Pancreas (tissue), 10 donors: ENCODE measurements at regions not wholly inside any gene's neighbourhood (a gene's known extent, or its start where the extent isn't known, plus 50 kb on each side); places are given as distances from the start of the nearest gene placed in this dataset.
A peak's percentile ranks its signal among the peaks of the same experiment; 100 is the strongest.

Experiments used
- ATAC-seq, 4 donors: fragments of 200-7000 bp; cut with Tn5 transposase; one replicate each; pipeline versions ENCODE4 v1.8.0 to v1.9.1; 2020; ENCODE audit warnings: mild to moderate bottlenecking in 4 of 4, moderate library complexity in 4 of 4
- DNase-seq, 6 donors: peaks; one replicate each; pipeline ENCODE4 v3.0.0-alpha.2; 2020
- FAIRE-seq: peaks from 2 replicates; lab custom pipeline; 2012; peaks lifted over from hg19 to GRCh38; lab: Jason Lieb, UNC
- H3K27ac ChIP-seq, 4 donors: fragments of 200-600 bp; sonication (generic); 1 replicate in 3 of 4; 2 replicates in 1 of 4; pipeline versions ENCODE4 v1.5.0 to v1.8.0; 2020
- H3K27me3 ChIP-seq, 4 donors: fragments of 200-600 bp; one replicate each; pipeline ENCODE4 v1.8.0; 2021
- H3K36me3 ChIP-seq, 3 donors: fragments of 200-600 bp; sonication (generic) in 1 of 3; one replicate each; pipeline versions ENCODE4 v1.5.0 to v1.8.0; 2020 to 2021
- H3K4me1 ChIP-seq, 3 donors: fragments of 200-600 bp; one replicate each; pipeline ENCODE4 v1.8.0; 2021
- H3K4me3 ChIP-seq, 4 donors: fragments of 200-600 bp; sonication (generic) in 2 of 4; one replicate each; pipeline versions ENCODE4 v1.5.0 to v1.8.0; 2020 to 2021
- H3K9me3 ChIP-seq, 4 donors: fragments of 200-600 bp; one replicate each; pipeline ENCODE4 v1.8.0; 2021
- CTCF ChIP-seq, 4 donors: fragments of 200-600 bp; sonication (generic) in 3 of 4; IDR thresholded peaks; one replicate each; pipeline versions ENCODE4 v1.5.0 to v1.8.0; 2021; ENCODE audit warnings: antibody characterized with exemption in 4 of 4
- WGBS, 2 donors: extraction: QIAGEN DNeasy Blood & Tissue Kit; methylation state at CpG; one replicate each; pipeline ENCODE4 v1.1.7; 2013; 5-methylcytosine and 5-hydroxymethylcytosine counted together
- intact Hi-C, 3 donors: fragments of 100-400 bp; cut with DNase I; formaldehyde crosslinking; loops; one replicate each; pipeline versions ENCODE4 v1.11.1 to v1.14.2; 2022
- donor health status: healthy with polysubstance abuse.
- donor health status: DM: no; HTN: no; CAD: no; lungs with moderate emphysema.
- donor health status: DM: no; HTN: no; CAD: no.
- donor health status: control.
- donor health status: control.
- donor health status: Bipolar disorder and iron deficiency.
- donor health status: DM: yes; HTN: yes; CAD: no.
- donor health status: DM: no; HTN: no; CAD: no.
- donor health status: DM: no; HTN: no; CAD: no.
- donor health status: DM: yes; HTN: yes; CAD: no.

GRCh38 chr18:7170292-7170691, 52.7 kb upstream of the LAMA1 start:
- no peaks in the 10 kb centered on the region for H3K27me3 ChIP-seq
- no peaks in the 10 kb centered on the region for H3K4me1 ChIP-seq
- H3K4me3 ChIP-seq = no peak overlapping the region
- FAIRE-seq (no peak), DNase-seq (peak in 1 of 6 donors; percentile 31), ATAC-seq (no peak)
- H3K27ac ChIP-seq = no peak overlapping the region
- no peaks in the 10 kb centered on the region for H3K36me3 ChIP-seq
- TF ChIP-seq CTCF (IDR thresholded peaks at IDR 0.05) = no peak
- intact Hi-C loops = loop anchor here in 1 of 3 donors (10.0 kb wide), 1 partner anchor 245 kb away; no protein-coding TSS in a partner anchor
- no peaks in the 10 kb centered on the region for H3K9me3 ChIP-seq
- WGBS, 2 donors = 58 to 59% methylated on average over 8 of the region's 8 CpGs

GRCh38 chr18:7169601-7170000, 52.0 kb upstream of the LAMA1 start:
- no peaks in the 10 kb centered on the region for H3K9me3 ChIP-seq
- DNase-seq = no peak
- no peaks in the 10 kb centered on the region for H3K36me3 ChIP-seq
- no peaks in the 10 kb centered on the region for H3K27me3 ChIP-seq
- no peak for TF ChIP-seq CTCF (IDR thresholded peaks at IDR 0.05)
- intact Hi-C loops = no loop called here
- no peak for ATAC-seq
- 86 to 94% methylated on average over 10 to 11 of the region's 11 CpGs for WGBS, 2 donors
- no peak overlapping the region for H3K4me3 ChIP-seq
- H3K4me1 ChIP-seq = no peaks in the 10 kb centered on the region
- no peak overlapping the region for H3K27ac ChIP-seq
- FAIRE-seq = no peak

GRCh38 chr18:7168408-7168807, 50.8 kb upstream of the LAMA1 start:
- ATAC-seq (no peak), FAIRE-seq (no peak), DNase-seq (no peak)
- Histone ChIP-seq H3K27ac (no peak overlapping the region), H3K36me3 (no peaks in the 10 kb centered on the region), H3K9me3 (no peaks in the 10 kb centered on the region), H3K4me1 (no peaks in the 10 kb centered on the region), H3K27me3 (no peaks in the 10 kb centered on the region), H3K4me3 (no peak overlapping the region)
- 91 to 97% methylated on average over 7 of the region's 7 CpGs for WGBS, 2 donors
- intact Hi-C loops = no loop called here
- TF ChIP-seq CTCF (IDR thresholded peaks at IDR 0.05) = no peak
